ENCODE measurements at regions not wholly inside any gene's neighbourhood (a gene's known extent, or its start where the extent isn't known, plus 50 kb on each side); places are given as distances from the start of the nearest gene placed in this dataset.
A peak's percentile ranks its signal among the peaks of the same experiment; 100 is the strongest.

- Histone ChIP-seq H3K27ac (no peak overlapping the region), H3K27me3 (no peaks in the 10 kb centered on the region), H3K4me1 (peaks cover 0 to 2% of the 10 kb centered on the region in 2 donors), H3K9me3 (no peaks in the 10 kb centered on the region), H3K36me3 (no peaks in the 10 kb centered on the region), H3K4me3 (replicated peaks in 1 of 3) (no peak overlapping the region)
- TF ChIP-seq CTCF (IDR thresholded peaks at IDR 0.05) (no peak), POLR2A (IDR thresholded peaks at IDR 0.05) (no peak)
- intact Hi-C loops (cut with DNase I), result no loop called here
- no peak for DNase-seq
- WGBS, 2 donors, result 74 to 79% methylated on average over 2 of the region's 2 CpGs
Observed at GRCh38 chr6:17182961-17183360, 81.1 kb downstream of the STMND1 start.

- no peaks in the 10 kb centered on the region for H3K27me3 ChIP-seq
- no peaks in the 10 kb centered on the region for H3K4me1 ChIP-seq
- TF ChIP-seq POLR2A (IDR thresholded peaks at IDR 0.05), result no peak
- intact Hi-C loops (cut with DNase I), result no loop called here
- no peak for DNase-seq
- no peak overlapping the region for H3K4me3 ChIP-seq (replicated peaks in 1 of 3)
- H3K36me3 ChIP-seq, result no peaks in the 10 kb centered on the region
- WGBS, 2 donors, result 92 to 95% methylated on average over 1 of the region's 1 CpG
- H3K27ac ChIP-seq, result no peak overlapping the region
- no peaks in the 10 kb centered on the region for H3K9me3 ChIP-seq
Observed at GRCh38 chr6:17186925-17187324, 85.1 kb downstream of the STMND1 start.

- no peak overlapping the region for H3K27ac ChIP-seq
- no peaks in the 10 kb centered on the region for H3K27me3 ChIP-seq
- no peaks in the 10 kb centered on the region for H3K9me3 ChIP-seq
- TF ChIP-seq CTCF (IDR thresholded peaks at IDR 0.05) (no peak), POLR2A (IDR thresholded peaks at IDR 0.05) (no peak)
- no peak overlapping the region for H3K4me3 ChIP-seq (replicated peaks in 1 of 3)
- no peak for DNase-seq
- no peaks in the 10 kb centered on the region for H3K4me1 ChIP-seq
- H3K36me3 ChIP-seq, result no peaks in the 10 kb centered on the region
- intact Hi-C loops (cut with DNase I), result no loop called here
- 80 to 90% methylated on average over 3 of the region's 3 CpGs for WGBS, 2 donors
Observed at GRCh38 chr6:17193106-17193775, 87.9 kb upstream of the RBM24 start.

- no peak for DNase-seq
- Histone ChIP-seq H3K9me3 (no peaks in the 10 kb centered on the region), H3K4me3 (replicated peaks in 1 of 3) (no peak overlapping the region), H3K27me3 (no peaks in the 10 kb centered on the region), H3K27ac (no peak overlapping the region), H3K4me1 (no peaks in the 10 kb centered on the region), H3K36me3 (no peaks in the 10 kb centered on the region)
- intact Hi-C loops (cut with DNase I), result no loop called here
- 94 to 97% methylated on average over 6 of the region's 6 CpGs for WGBS, 2 donors
- TF ChIP-seq POLR2A (IDR thresholded peaks at IDR 0.05) (no peak), CTCF (IDR thresholded peaks at IDR 0.05) (no peak)
Observed at GRCh38 chr6:17197607-17198006, 83.6 kb upstream of the RBM24 start.

- Histone ChIP-seq H3K4me3 (replicated peaks in 1 of 3) (no peak overlapping the region), H3K27me3 (no peaks in the 10 kb centered on the region), H3K4me1 (no peaks in the 10 kb centered on the region), H3K9me3 (no peaks in the 10 kb centered on the region), H3K36me3 (no peaks in the 10 kb centered on the region), H3K27ac (no peak overlapping the region)
- no peak for TF ChIP-seq POLR2A (IDR thresholded peaks at IDR 0.05)
- peak in 1 of 6 experiments; percentile 13 for TF ChIP-seq CTCF (IDR thresholded peaks at IDR 0.05)
- peak in 1 of 2 donors; percentile 18 for DNase-seq
- 35 to 53% methylated on average over 5 to 31 of the region's 34 CpGs for WGBS, 2 donors
- intact Hi-C loops (cut with DNase I), result no loop called here
Observed at GRCh38 chr6:17200395-17200794, 80.8 kb upstream of the RBM24 start.

Data from thyroid gland (tissue), 4 donors.